IMR-90 (cell line): ENCODE measurements at regions not wholly inside any gene's neighbourhood (a gene's known extent, or its start where the extent isn't known, plus 50 kb on each side); places are given as distances from the start of the nearest gene placed in this dataset.
A peak's percentile ranks its signal among the peaks of the same experiment; 100 is the strongest.

ENCODE experiments used
- ATAC-seq: fragments of 200-7000 bp; cut with Tn5 transposase; 2 replicates; pipeline ENCODE4 v1.9.1; 2020; ENCODE audit warnings: low read depth, mild to moderate bottlenecking, moderate library complexity
- BruUV-seq: library from RNA; stranded (reverse); fragments of 400-500 nt; replicated peaks from 2 replicates; lab custom pipeline; 2021; lab: Mats Ljungman, UMichigan
- CTCF ChIA-PET: fragments of 300-600 bp; formaldehyde crosslinking; extraction: SDS; loops from one replicate; lab custom pipeline; 2021; ENCODE audit warnings: antibody characterized with exemption; lab: Yijun Ruan, JAX
- POLR2A ChIA-PET: fragments of 300-600 bp; sonication (Branson Sonifier 250); formaldehyde crosslinking; loops from one replicate; lab custom pipeline; 2022; ENCODE audit warnings: antibody characterized with exemption; ENCODE audit not compliant: unreplicated experiment; lab: Charles Lee
- DNase-seq: peaks from one replicate; pipeline ENCODE4 v3.0.0; 2013
- H2AFZ ChIP-seq: replicated peaks from 2 replicates; pipeline ENCODE3; 2013; ENCODE audit warnings: low read length, mild to moderate bottlenecking; ENCODE audit not compliant: poor library complexity
- H2AK5ac ChIP-seq: 2 replicates; pipeline ENCODE4 v1.6.1; 2013; ENCODE audit warnings: low read depth, low read length, inconsistent platforms
- H2AK9ac ChIP-seq: replicated peaks from 2 replicates; pipeline ENCODE3; 2013; ENCODE audit warnings: mild to moderate bottlenecking, low read depth, low read length, moderate library complexity; ENCODE audit not compliant: poor library complexity
- H2BK120ac ChIP-seq: 2 replicates; pipeline ENCODE4 v1.6.1; 2013; ENCODE audit warnings: low read depth, low read length, inconsistent platforms
- H2BK15ac ChIP-seq: 3 replicates; pipeline ENCODE4 v1.6.1; 2013; ENCODE audit warnings: low read depth, low read length, inconsistent platforms
- H2BK20ac ChIP-seq: 2 replicates; pipeline ENCODE4 v1.6.1; 2013; ENCODE audit warnings: low read depth, mild to moderate bottlenecking, inconsistent platforms, low read length, moderate library complexity
- H2BK5ac ChIP-seq: 2 replicates; pipeline ENCODE4 v1.6.1; 2013; ENCODE audit warnings: mild to moderate bottlenecking, low read depth, low read length, inconsistent platforms; ENCODE audit not compliant: poor library complexity, severe bottlenecking
- H3K14ac ChIP-seq: replicated peaks from 2 replicates; pipeline ENCODE4 v1.6.1; 2013; ENCODE audit warnings: low read depth, low read length, inconsistent platforms
- H3K18ac ChIP-seq: 2 replicates; pipeline ENCODE4 v1.6.1; 2013; ENCODE audit warnings: low read depth, low read length, control low read depth
- H3K23ac ChIP-seq: 2 replicates; pipeline ENCODE4 v1.6.1; 2013; ENCODE audit warnings: low read depth, low read length, inconsistent platforms
- H3K27ac ChIP-seq: 2 replicates; pipeline ENCODE4 v1.5.1; 2013; ENCODE audit warnings: mild to moderate bottlenecking, control low read depth, low read length; ENCODE audit not compliant: insufficient read depth
- H3K27me3 ChIP-seq: 2 replicates; pipeline ENCODE4 v1.6.1; 2013; ENCODE audit warnings: low read length; ENCODE audit not compliant: control insufficient read depth, insufficient read depth
- H3K36me3 ChIP-seq: 2 replicates; pipeline ENCODE4 v1.6.1; 2013; ENCODE audit warnings: low read length, mixed read lengths; ENCODE audit not compliant: control insufficient read depth, insufficient read depth
- H3K4ac ChIP-seq: 2 replicates; pipeline ENCODE4 v1.6.1; 2013; ENCODE audit warnings: low read depth, low read length, inconsistent platforms
- H3K4me1 ChIP-seq: 2 replicates; pipeline ENCODE4 v1.6.1; 2013; ENCODE audit warnings: low read length, mixed read lengths; ENCODE audit not compliant: control insufficient read depth, insufficient read depth
- H3K4me2 ChIP-seq: 2 replicates; pipeline ENCODE4 v1.6.1; 2013; ENCODE audit warnings: low read depth, mild to moderate bottlenecking, control low read depth, low read length, moderate library complexity
- H3K4me3 ChIP-seq: 2 replicates; pipeline ENCODE4 v1.5.1; 2013; ENCODE audit warnings: low read depth, mild to moderate bottlenecking, control low read depth, low read length, moderate library complexity; ENCODE audit not compliant: insufficient read depth
- H3K56ac ChIP-seq: 2 replicates; pipeline ENCODE4 v1.6.1; 2013; ENCODE audit warnings: low read length, inconsistent platforms; ENCODE audit not compliant: insufficient read depth; ENCODE audit errors: extremely low read depth
- H3K79me1 ChIP-seq, 2 experiments: 2 replicates each; pipeline ENCODE4 v1.6.1; 2013; ENCODE audit warnings: low read length in 2 of 2, inconsistent platforms in 1 of 2, low read depth in 1 of 2
- H3K9ac ChIP-seq: 2 replicates; pipeline ENCODE4 v1.6.1; 2013; ENCODE audit warnings: low read depth, low read length, control low read depth
- H3K9me1 ChIP-seq: 2 replicates; pipeline ENCODE4 v1.6.1; 2013; ENCODE audit warnings: low read length, inconsistent platforms; ENCODE audit not compliant: insufficient read depth
- H3K9me3 ChIP-seq: 2 replicates; pipeline ENCODE4 v1.6.1; 2013; ENCODE audit warnings: low read length; ENCODE audit not compliant: control insufficient read depth, insufficient read depth
- H4K20me1 ChIP-seq: 2 replicates; pipeline ENCODE4 v1.6.1; 2013; ENCODE audit warnings: low read length, inconsistent platforms; ENCODE audit not compliant: insufficient read depth
- H4K5ac ChIP-seq: 2 replicates; pipeline ENCODE4 v1.6.1; 2013; ENCODE audit warnings: mild to moderate bottlenecking, low read depth, low read length, control low read depth
- H4K8ac ChIP-seq, 2 experiments: 2 replicates each; pipeline ENCODE4 v1.6.1; 2013; ENCODE audit warnings: low read depth in 2 of 2, low read length in 2 of 2, control low read depth in 1 of 2, inconsistent platforms in 1 of 2
- H4K91ac ChIP-seq: 2 replicates; pipeline ENCODE4 v1.6.1; 2013; ENCODE audit warnings: low read depth, low read length, inconsistent platforms; ENCODE audit not compliant: insufficient read depth
- CEBPB ChIP-seq: IDR thresholded peaks from 2 replicates; pipeline ENCODE4 v1.6.1; 2012; ENCODE audit warnings: low read depth, low read length, improper control_type of control experiment
- FOS ChIP-seq: fragments of 150-350 bp; IDR thresholded peaks from 2 replicates; pipeline ENCODE4 v1.6.1; 2016; ENCODE audit warnings: low read depth, low read length
- MAFK ChIP-seq: IDR thresholded peaks from 2 replicates; pipeline ENCODE4 v1.6.1; 2012; ENCODE audit warnings: low read depth, low read length, improper control_type of control experiment
- MXI1 ChIP-seq: IDR thresholded peaks from 2 replicates; pipeline ENCODE4 v1.6.1; 2012; ENCODE audit warnings: low read depth, mild to moderate bottlenecking, low read length, moderate library complexity, borderline replicate concordance
- RCOR1 ChIP-seq: IDR thresholded peaks from 2 replicates; pipeline ENCODE4 v1.6.1; 2012; ENCODE audit warnings: mild to moderate bottlenecking, low read length, improper control_type of control experiment; ENCODE audit not compliant: insufficient replicate concordance
- RFX5 ChIP-seq: IDR thresholded peaks from 2 replicates; pipeline ENCODE4 v1.8.0; 2012; ENCODE audit warnings: low read depth, mild to moderate bottlenecking, low read length, moderate library complexity
- WGBS, 2 experiments: methylation state at CpG; one replicate each; pipeline versions ENCODE4 v1.1.5 to v1.1.7; 2013; ENCODE audit warnings: missing lambda C conversion rate in 2 of 2; ENCODE audit not compliant: insufficient read length in 1 of 2; ENCODE audit errors: extremely low coverage in 2 of 2; 5-methylcytosine and 5-hydroxymethylcytosine counted together
- dilution Hi-C: fragments of 300-500 bp; cut with HindIII; formaldehyde crosslinking; loops from one replicate; pipeline ENCODE4 v1.14.3; 2018; ENCODE audit warnings: low sequenced_read_pairs; ENCODE audit not compliant: unreplicated experiment
- in situ Hi-C: fragments of 300-500 bp; cut with MboI; formaldehyde crosslinking; loops from 3 replicates; pipeline ENCODE4 v1.14.3; 2019; ENCODE audit warnings: low sequenced_read_pairs, inconsistent platforms, mixed read lengths
- intact Hi-C: fragments of 100-400 bp; cut with micrococcal nuclease; formaldehyde crosslinking; loops from 2 replicates; pipeline ENCODE4 v1.10.0; 2022

DNA sequence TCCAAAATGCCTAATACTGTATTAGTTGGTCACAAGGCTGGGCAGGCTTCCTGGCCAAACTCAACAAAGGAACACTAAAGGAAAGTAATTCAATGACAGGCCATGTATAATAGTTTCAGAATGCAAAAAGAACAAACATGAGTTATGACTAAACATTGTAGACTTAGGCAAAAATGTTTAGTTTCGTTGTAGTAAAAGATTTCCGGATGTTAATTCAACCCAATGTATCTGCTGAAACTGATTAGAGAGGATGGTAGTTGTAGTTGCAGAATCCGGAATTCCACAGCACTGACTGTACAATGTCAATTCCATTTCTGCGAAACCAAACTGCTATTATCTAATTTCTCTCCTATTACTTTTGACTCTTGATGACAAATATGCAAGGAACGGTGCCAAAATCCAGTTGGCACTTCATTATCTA is 117.9 kb upstream of the FST start:
- H3K18ac ChIP-seq: peak overlapping the region; percentile 100
- no peak overlapping the region for H2AK5ac ChIP-seq
- H3K9ac ChIP-seq: no peak overlapping the region
- H4K5ac ChIP-seq: no peak overlapping the region
- H3K27ac ChIP-seq: peak overlapping the region; percentile 93
- H3K4me2 ChIP-seq: no peak overlapping the region
- H4K91ac ChIP-seq: peak overlapping the region; percentile 95
- H2BK20ac ChIP-seq: peak overlapping the region; percentile 95
- no peaks in the 10 kb centered on the region for H3K36me3 ChIP-seq
- H3K23ac ChIP-seq: peak overlapping the region; percentile 55; the same call in 1 of the 2 replicates
- peak; percentile 97 for DNase-seq
- H2BK5ac ChIP-seq: peak overlapping the region; percentile 99
- peak overlapping the region; percentile 84; the same call in 1 of the 2 replicates for H3K14ac ChIP-seq
- TF ChIP-seq MXI1 (no peak), MAFK (peak; percentile 45; the same call in 1 of the 2 replicates), FOS (peak; percentile 57), CEBPB (peak; percentile 91), RCOR1 (no peak), RFX5 (no peak)
- POLR2A ChIA-PET: no interaction called here
- H3K27me3 ChIP-seq: no peaks in the 10 kb centered on the region
- no peak overlapping the region for H2AK9ac ChIP-seq
- H3K9me3 ChIP-seq: no peaks in the 10 kb centered on the region
- no peaks in the 10 kb centered on the region for H4K20me1 ChIP-seq
- in situ Hi-C loops (no loop called here), dilution Hi-C loops (no loop called here), intact Hi-C loops (loop anchor here (2.0 to 10.0 kb wide), 4 partner anchors 44 to 188 kb away; no protein-coding TSS in a partner anchor)
- ATAC-seq: peak; percentile 70
- no peak overlapping the region for H3K4me3 ChIP-seq
- peaks cover 16% of the 10 kb centered on the region for H3K4me1 ChIP-seq
- peaks cover 10% of the 10 kb centered on the region; the same call in 1 of the 2 replicates for H3K9me1 ChIP-seq
- peak overlapping the region; percentile 85 for H4K8ac ChIP-seq
- H2BK120ac ChIP-seq: peak overlapping the region; percentile 96
- H2AFZ ChIP-seq: no peak overlapping the region
- H3K79me1 ChIP-seq: peaks cover 0 to 3% of the 10 kb centered on the region in 2 experiments; a peak in 2 of 4 replicates
- peak overlapping the region; percentile 97 for H3K4ac ChIP-seq
- WGBS, 2 experiments: no CpG with 5 or more reads among the region's 5 CpGs
- CTCF ChIA-PET: no interaction called here
- BruUV-seq: no TSS peak
- peak overlapping the region; percentile 92 for H3K56ac ChIP-seq
- H2BK15ac ChIP-seq: peak overlapping the region; percentile 75; the same call in 1 of the 3 replicates
